ENCODE measurements at regions not wholly inside any gene's neighbourhood (a gene's known extent, or its start where the extent isn't known, plus 50 kb on each side); places are given as distances from the start of the nearest gene placed in this dataset.

GRCh38 chr6:43913375-43914271, 143.6 kb downstream of the VEGFA start:
- Mint-ChIP-seq H3K9me3 (no peaks in the 10 kb centered on the region; a peak in 1 of 5 replicates), H3K27ac (no peak overlapping the region; a peak in 1 of 7 replicates), H3K4me1 (peaks cover 35 to 48% of the 10 kb centered on the region in 2 experiments), H3K27me3 (ENCODE audit: low read depth) (no peaks in the 10 kb centered on the region; the same call in 1 of the 2 replicates), H3K36me3 (ENCODE audit: insufficient read depth in 1 of 3, low read depth in 3 of 3) (no peaks in the 10 kb centered on the region), H3K4me3 (peak overlapping the region in 1 of 2 experiments; percentile 45; a peak in 1 of 5 replicates)
- Histone ChIP-seq H3T11ph (ENCODE audit: low read length) (no peak overlapping the region), H4K8ac (replicated peaks; ENCODE audit: insufficient read length, low read depth, low read length) (no peak overlapping the region), H2BK20ac (ENCODE audit: low read depth, low read length, poor library complexity, severe bottlenecking) (no peak overlapping the region), H3K4me1 (ENCODE audit: insufficient read depth, low read length) (peaks cover 3% of the 10 kb centered on the region; the same call in 1 of the 2 replicates), H3K56ac (ENCODE audit: insufficient read length, low read depth, low read length) (no peak overlapping the region), H3K4ac (ENCODE audit: low read depth, low read length) (no peak overlapping the region), H3K14ac (ENCODE audit: insufficient read depth, low read length) (no peak overlapping the region), H3K79me2 (ENCODE audit: insufficient read depth, low read length) (no peaks in the 10 kb centered on the region), H2BK15ac (ENCODE audit: low read depth, low read length) (no peak overlapping the region), H3K18ac (ENCODE audit: insufficient read length, low read depth, low read length) (no peak overlapping the region), H3K27me3 (ENCODE audit: insufficient read depth, low read length) (no peaks in the 10 kb centered on the region), H2AK5ac (ENCODE audit: insufficient read length, low read length) (no peak overlapping the region), H3K23ac (ENCODE audit: insufficient read length, low read depth, low read length) (no peak overlapping the region), H2BK12ac (ENCODE audit: insufficient read length, low read depth, low read length) (no peak overlapping the region), H3K79me1 (ENCODE audit: insufficient read depth, low read depth, low read length, poor library complexity, severe bottlenecking) (no peaks in the 10 kb centered on the region), H2BK5ac (ENCODE audit: insufficient read length, low read length) (no peak overlapping the region), H3K4me2 (ENCODE audit: insufficient read depth, insufficient read length, low read length) (no peak overlapping the region), H2AFZ (ENCODE audit: low read length) (no peak overlapping the region), H4K91ac (ENCODE audit: insufficient read length, low read depth, low read length) (no peak overlapping the region), H3K9me3 (ENCODE audit: control insufficient read depth, low read depth, low read length) (no peaks in the 10 kb centered on the region), H3K27ac (ENCODE audit: insufficient read length, low read depth, low read length) (no peak overlapping the region), H4K20me1 (ENCODE audit: control insufficient read depth, insufficient read depth, insufficient read length) (no peaks in the 10 kb centered on the region), H3K9ac (ENCODE audit: extremely low read depth, insufficient read length, low read length) (no peak overlapping the region), H2BK120ac (ENCODE audit: low read depth, low read length, poor library complexity, severe bottlenecking) (no peak overlapping the region), H3K23me2 (ENCODE audit: insufficient read length, low read depth, low read length, poor library complexity, severe bottlenecking) (no peaks in the 10 kb centered on the region), H4K5ac (ENCODE audit: insufficient read length, low read depth, low read length) (no peak overlapping the region)
- TF ChIP-seq CTCF (conservative IDR thresholded peaks at IDR 0.05), result no peak
- DNase-seq, result no peak
- WGBS (ENCODE audit: extremely low coverage, insufficient read length, low lambda C conversion rate), result no CpG with 5 or more reads among the region's 4 CpGs
